Right lobe of liver (tissue), 6 donors: ENCODE measurements at regions not wholly inside any gene's neighbourhood (a gene's known extent, or its start where the extent isn't known, plus 50 kb on each side); places are given as distances from the start of the nearest gene placed in this dataset.

ENCODE experiments used
- ATAC-seq, 4 donors: fragments of 200-7000 bp; cut with Tn5 transposase; one replicate each; pipeline ENCODE4 v1.9.1; 2020; ENCODE audit warnings: mild to moderate bottlenecking in 4 of 4, moderate library complexity in 4 of 4
- DNase-seq, 3 donors: peaks; one replicate each; pipeline ENCODE4 v3.0.0-alpha.2; 2020
- H3K27ac ChIP-seq, 3 donors: fragments of 200-600 bp; one replicate each; pipeline ENCODE4 v1.8.0; 2022
- H3K27me3 ChIP-seq, 2 donors: fragments of 200-600 bp; one replicate each; pipeline ENCODE4 v1.8.0; 2022
- H3K36me3 ChIP-seq, 4 donors: fragments of 200-600 bp; sonication (generic) in 1 of 4; one replicate each; pipeline versions ENCODE4 v1.5.1 to v1.8.0; 2017 to 2022; ENCODE audit warnings: control low read depth in 1 of 4
- H3K4me1 ChIP-seq, 4 donors: fragments of 200-600 bp; sonication (generic) in 1 of 4; one replicate each; pipeline versions ENCODE4 v1.5.1 to v1.8.0; 2017 to 2022; ENCODE audit warnings: control low read depth in 1 of 4
- H3K4me3 ChIP-seq, 3 donors: fragments of 200-600 bp; one replicate each; pipeline ENCODE4 v1.8.0; 2022
- H3K9me3 ChIP-seq, 4 donors: fragments of 200-600 bp; sonication (generic) in 1 of 4; one replicate each; pipeline versions ENCODE4 v1.5.1 to v1.8.0; 2017 to 2022; ENCODE audit warnings: control low read depth in 1 of 4
- CTCF ChIP-seq, 4 donors: fragments of 200-600 bp in 3 of 4; fragments of 450-650 bp in 1 of 4; IDR thresholded peaks; one replicate each; pipeline versions ENCODE4 v1.5.1 to v1.8.0; 2016 to 2022; ENCODE audit warnings: antibody characterized with exemption in 4 of 4, mild to moderate bottlenecking in 2 of 4
- POLR2A ChIP-seq: fragments of 450-650 bp; IDR thresholded peaks from one replicate; pipeline ENCODE4 v1.6.1; 2017; ENCODE audit warnings: antibody characterized with exemption, mild to moderate bottlenecking
- WGBS: methylation state at CpG from one replicate; pipeline ENCODE4 v1.1.6; 2018; ENCODE audit warnings: low coverage, low lambda C conversion rate; ENCODE audit not compliant: insufficient coverage; ENCODE audit errors: missing lambda C conversion rate; 5-methylcytosine and 5-hydroxymethylcytosine counted together
- intact Hi-C, 2 donors: fragments of 100-400 bp; cut with DNase I; formaldehyde crosslinking; loops; one replicate each; pipeline versions ENCODE4 v1.11.2 to v1.14.1; 2022
- donor health status: DM: no; HTN: yes; CAD: no.
- donor health status: DM: no; HTN: no; CAD: no.
- donor health status: DM: no; HTN: no; CAD: no.
- donor health status: DM: no; HTN: yes; CAD: no.
- donor health status: DM: no; HTN: yes; CAD: no.

- TF ChIP-seq CTCF (IDR thresholded peaks at IDR 0.05) (no peak), POLR2A (no peak)
- intact Hi-C loops, result no loop called here
- ATAC-seq, result no peak
These were observed 494.1 kb downstream of the TMEM114 start for GRCh38 chr16:8096211-8096610.

GRCh38 chr16:8094696-8095095 lies 495.6 kb downstream of the TMEM114 start:
- H3K4me1 ChIP-seq, result no peaks in the 10 kb centered on the region
- DNase-seq (no peak), ATAC-seq (no peak)
- H3K36me3 ChIP-seq, result no peaks in the 10 kb centered on the region
- TF ChIP-seq POLR2A, result no peak
- TF ChIP-seq CTCF (IDR thresholded peaks at IDR 0.05), result no peak
- 51% methylated on average over 5 of the region's 5 CpGs for WGBS
- H3K27ac ChIP-seq, result no peak overlapping the region
- intact Hi-C loops, result no loop called here
- no peaks in the 10 kb centered on the region for H3K9me3 ChIP-seq
- H3K4me3 ChIP-seq, result no peak overlapping the region
- H3K27me3 ChIP-seq, result no peaks in the 10 kb centered on the region

More at GRCh38 chr16:8096211-8096610, 494.1 kb downstream of the TMEM114 start:
- no peaks in the 10 kb centered on the region for H3K4me1 ChIP-seq
- no peaks in the 10 kb centered on the region for H3K36me3 ChIP-seq
- no peak overlapping the region for H3K27ac ChIP-seq
- H3K9me3 ChIP-seq, result no peaks in the 10 kb centered on the region
- H3K4me3 ChIP-seq, result no peak overlapping the region
- DNase-seq, result no peak
- WGBS, result 44% methylated on average over 5 of the region's 5 CpGs
- no peaks in the 10 kb centered on the region for H3K27me3 ChIP-seq

- no peak for TF ChIP-seq CTCF (IDR thresholded peaks at IDR 0.05)
- no peak for TF ChIP-seq POLR2A
- Histone ChIP-seq H3K36me3 (no peaks in the 10 kb centered on the region), H3K4me3 (no peak overlapping the region), H3K27me3 (no peaks in the 10 kb centered on the region), H3K4me1 (no peaks in the 10 kb centered on the region), H3K27ac (no peak overlapping the region), H3K9me3 (no peaks in the 10 kb centered on the region)
- ATAC-seq (no peak), DNase-seq (no peak)
- intact Hi-C loops, result no loop called here
- WGBS, result 38% methylated on average over 2 of the region's 2 CpGs
These were observed 501.4 kb downstream of the TMEM114 start for GRCh38 chr16:8088820-8089338.

- H3K9me3 ChIP-seq, result no peaks in the 10 kb centered on the region
- DNase-seq (no peak), ATAC-seq (peak; percentile 32 to 81 (median 66))
- intact Hi-C loops, result no loop called here
- no peak overlapping the region for H3K27ac ChIP-seq
- H3K36me3 ChIP-seq, result no peaks in the 10 kb centered on the region
- no peak for TF ChIP-seq POLR2A
- TF ChIP-seq CTCF (IDR thresholded peaks at IDR 0.05), result no peak
- H3K4me1 ChIP-seq, result no peaks in the 10 kb centered on the region
- 31% methylated on average over 5 of the region's 5 CpGs for WGBS
- H3K4me3 ChIP-seq, result no peak overlapping the region
- H3K27me3 ChIP-seq, result no peaks in the 10 kb centered on the region
These were observed 502.6 kb downstream of the TMEM114 start for GRCh38 chr16:8087597-8088289.
